ENCODE measurements at regions not wholly inside any gene's neighbourhood (a gene's known extent, or its start where the extent isn't known, plus 50 kb on each side); places are given as distances from the start of the nearest gene placed in this dataset.

DNA sequence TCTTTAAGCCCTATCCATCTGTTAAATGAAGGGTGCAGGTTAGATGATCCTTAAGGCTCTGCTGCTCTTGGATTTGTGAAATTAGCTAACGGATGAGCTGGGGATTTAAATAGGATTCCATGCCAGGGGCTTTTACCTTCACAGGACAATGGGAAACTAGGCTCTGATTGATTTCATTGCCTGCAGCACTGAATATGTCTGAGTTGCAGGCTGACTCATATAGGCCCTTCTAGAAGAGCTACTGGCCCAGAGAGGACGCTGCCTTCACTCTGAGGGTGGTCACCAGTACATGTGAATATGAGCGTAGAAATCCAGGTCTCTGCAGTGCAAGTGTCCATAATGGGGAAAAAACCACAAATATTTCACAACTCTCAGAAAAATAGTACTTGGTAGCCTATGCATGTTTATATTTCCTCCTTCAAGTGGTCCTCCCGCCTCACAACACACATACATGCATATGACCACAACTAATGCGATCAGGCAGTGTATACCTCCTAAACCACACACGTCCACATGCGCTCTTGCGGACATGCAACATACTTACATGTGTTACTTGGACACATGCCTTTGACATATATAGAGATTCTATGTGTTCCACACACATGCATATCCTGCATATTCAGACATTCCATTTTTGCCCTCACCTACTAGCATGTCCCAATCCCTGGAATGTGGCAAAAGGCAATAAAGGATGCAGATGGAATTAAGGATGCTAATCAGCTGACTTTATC, 233.8 kb upstream of the JUN start:
- Mint-ChIP-seq H3K9me3 (peaks cover 6% of the 10 kb centered on the region), H3K27me3 (ENCODE audit: low read depth) (no peaks in the 10 kb centered on the region), H3K36me3 (ENCODE audit: low read depth) (peaks cover 12% of the 10 kb centered on the region), H3K27ac (no peak overlapping the region), H3K4me3 (no peak overlapping the region), H3K4me1 (ENCODE audit: low read depth) (peaks cover 70% of the 10 kb centered on the region)

- Mint-ChIP-seq H3K27ac (peak overlapping the region; percentile 84), H3K4me3 (peak overlapping the region; percentile 44), H3K27me3 (ENCODE audit: low read depth) (no peaks in the 10 kb centered on the region), H3K9me3 (peaks cover 6% of the 10 kb centered on the region), H3K36me3 (ENCODE audit: low read depth) (peaks cover 17% of the 10 kb centered on the region), H3K4me1 (ENCODE audit: low read depth) (peaks cover 70% of the 10 kb centered on the region)
Measured at GRCh38 chr1:59018446-59018845, 234.6 kb upstream of the JUN start.

GRCh38 chr1:59018860-59019259, 235.0 kb upstream of the JUN start:
- peaks cover 67% of the 10 kb centered on the region for H3K4me1 Mint-ChIP-seq (ENCODE audit: low read depth)
- peaks cover 6% of the 10 kb centered on the region for H3K9me3 Mint-ChIP-seq

DNA sequence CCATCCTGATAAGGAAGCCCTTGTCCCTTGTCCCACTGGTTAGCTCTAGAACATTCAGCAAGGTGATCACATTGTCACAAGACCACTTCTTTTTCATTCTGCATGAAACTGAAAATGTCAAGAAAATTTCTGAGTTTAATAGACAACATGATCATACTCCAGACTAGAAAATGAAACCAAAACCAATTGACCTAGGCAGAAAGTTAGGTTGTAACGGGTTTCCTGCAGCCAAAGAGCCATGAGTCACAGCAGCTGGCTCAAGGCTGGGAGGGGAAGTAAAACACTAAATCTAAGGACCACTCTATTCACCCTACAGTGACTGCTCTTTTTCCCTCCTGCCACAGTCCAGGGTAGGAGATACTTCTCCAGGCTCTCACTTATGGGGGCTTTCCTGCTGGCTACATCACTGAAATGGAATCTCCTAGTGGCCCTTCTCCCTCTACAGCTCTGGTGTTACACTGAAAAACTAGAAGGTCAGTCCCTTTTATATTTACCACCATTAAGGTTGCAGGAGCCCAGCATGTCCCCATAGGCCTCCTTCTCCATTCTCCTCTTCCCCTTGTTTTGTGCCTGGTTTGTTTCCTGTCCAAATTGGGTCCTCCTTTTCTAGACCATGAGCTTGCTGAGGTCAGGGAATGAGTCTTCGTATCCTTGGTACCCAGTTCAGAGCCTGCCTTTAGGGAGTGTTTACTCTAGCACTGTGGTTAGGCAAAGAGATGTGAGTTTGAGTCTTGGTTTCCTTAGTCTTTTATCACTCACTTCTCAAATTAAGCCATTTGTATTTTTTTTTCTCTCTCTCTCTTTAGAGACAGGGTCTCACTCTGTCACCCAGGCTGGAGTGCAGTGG, 236.5 kb upstream of the JUN start:
- Mint-ChIP-seq H3K9me3 (peaks cover 6% of the 10 kb centered on the region), H3K27me3 (ENCODE audit: low read depth) (no peaks in the 10 kb centered on the region), H3K36me3 (ENCODE audit: low read depth) (peaks cover 17% of the 10 kb centered on the region), H3K27ac (peak overlapping the region; percentile 95), H3K4me1 (ENCODE audit: low read depth) (peaks cover 61% of the 10 kb centered on the region), H3K4me3 (peak overlapping the region; percentile 80)

More at GRCh38 chr1:59018860-59019259, 235.0 kb upstream of the JUN start:
- Mint-ChIP-seq H3K27ac (peak overlapping the region; percentile 84), H3K36me3 (ENCODE audit: low read depth) (peaks cover 17% of the 10 kb centered on the region), H3K4me3 (no peak overlapping the region), H3K27me3 (ENCODE audit: low read depth) (no peaks in the 10 kb centered on the region)

- Mint-ChIP-seq H3K4me3 (no peak overlapping the region), H3K27me3 (ENCODE audit: low read depth) (no peaks in the 10 kb centered on the region), H3K4me1 (ENCODE audit: low read depth) (peaks cover 67% of the 10 kb centered on the region), H3K9me3 (peaks cover 6% of the 10 kb centered on the region), H3K36me3 (ENCODE audit: low read depth) (peaks cover 22% of the 10 kb centered on the region), H3K27ac (no peak overlapping the region)
Measured at GRCh38 chr1:59022199-59022598, 238.4 kb upstream of the JUN start.

- no peak overlapping the region for H3K27ac Mint-ChIP-seq
- H3K9me3 Mint-ChIP-seq = peaks cover 6% of the 10 kb centered on the region
- H3K4me1 Mint-ChIP-seq (ENCODE audit: low read depth) = peaks cover 63% of the 10 kb centered on the region
- H3K36me3 Mint-ChIP-seq (ENCODE audit: low read depth) = peaks cover 22% of the 10 kb centered on the region
- H3K4me3 Mint-ChIP-seq = no peak overlapping the region
- H3K27me3 Mint-ChIP-seq (ENCODE audit: low read depth) = no peaks in the 10 kb centered on the region
Measured at GRCh38 chr1:59022799-59023198, 239.0 kb upstream of the JUN start.

- Mint-ChIP-seq H3K9me3 (no peaks in the 10 kb centered on the region), H3K4me3 (no peak overlapping the region), H3K36me3 (ENCODE audit: low read depth) (peaks cover 13% of the 10 kb centered on the region), H3K27ac (peak overlapping the region; percentile 14), H3K27me3 (ENCODE audit: low read depth) (no peaks in the 10 kb centered on the region), H3K4me1 (ENCODE audit: low read depth) (peaks cover 40% of the 10 kb centered on the region)
Measured at GRCh38 chr1:59025201-59025600, 241.4 kb upstream of the JUN start.

DNA sequence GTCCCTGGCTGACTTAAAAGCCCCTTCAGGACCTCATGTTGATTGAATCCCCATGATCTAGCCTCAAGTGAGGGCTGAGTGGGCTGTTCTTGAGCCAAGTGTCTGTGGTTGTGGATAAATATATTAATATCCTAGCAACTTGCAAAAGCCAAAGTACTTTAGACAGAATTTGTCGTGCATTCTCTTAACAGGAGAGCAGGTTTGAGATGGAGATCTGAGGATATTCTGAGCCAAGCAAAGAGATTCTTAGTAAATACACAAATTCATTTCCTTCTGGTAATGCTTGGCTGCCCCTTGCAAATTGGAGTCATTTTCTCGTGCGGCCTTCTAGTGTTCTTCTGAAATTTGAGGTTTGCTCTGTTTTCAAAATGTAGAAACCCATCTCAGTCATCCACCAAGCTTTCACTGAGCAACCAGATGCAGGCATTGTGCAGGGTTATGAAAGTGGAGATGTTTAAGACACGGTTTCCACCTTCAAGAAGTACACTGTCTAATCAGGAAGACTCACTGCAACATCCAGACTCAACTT, 242.1 kb upstream of the JUN start:
- Mint-ChIP-seq H3K4me3 (no peak overlapping the region), H3K36me3 (ENCODE audit: low read depth) (peaks cover 15% of the 10 kb centered on the region), H3K27ac (peak overlapping the region; percentile 85), H3K27me3 (ENCODE audit: low read depth) (no peaks in the 10 kb centered on the region), H3K4me1 (ENCODE audit: low read depth) (peaks cover 32% of the 10 kb centered on the region), H3K9me3 (peaks cover under 1% of the 10 kb centered on the region)

GRCh38 chr1:59026472-59026948, 242.7 kb upstream of the JUN start:
- Mint-ChIP-seq H3K4me1 (ENCODE audit: low read depth) (peaks cover 29% of the 10 kb centered on the region), H3K27ac (peak overlapping the region; percentile 85), H3K9me3 (peaks cover 4% of the 10 kb centered on the region), H3K36me3 (ENCODE audit: low read depth) (peaks cover 19% of the 10 kb centered on the region), H3K27me3 (ENCODE audit: low read depth) (no peaks in the 10 kb centered on the region), H3K4me3 (peak overlapping the region; percentile 1)

DNA sequence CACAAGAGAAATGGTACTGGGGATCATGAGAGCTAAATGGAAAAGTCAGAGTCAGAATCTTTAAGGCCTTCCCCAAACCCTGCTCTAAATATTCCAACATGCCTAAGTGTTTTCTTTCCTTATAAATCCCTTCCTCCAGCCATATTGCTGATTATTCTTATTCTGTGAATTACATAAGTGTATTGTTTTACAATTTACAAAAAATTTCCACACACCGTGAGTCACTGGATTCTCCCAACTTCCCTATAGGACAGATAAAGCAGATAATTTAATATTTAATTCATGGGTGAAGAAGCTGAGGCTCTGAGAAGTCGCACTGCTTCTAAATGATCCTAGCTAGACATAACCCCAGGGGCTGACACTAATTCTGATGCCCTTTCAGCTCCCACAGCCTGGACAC, 243.3 kb upstream of the JUN start:
- Mint-ChIP-seq H3K36me3 (ENCODE audit: low read depth) (peaks cover 17% of the 10 kb centered on the region), H3K27me3 (ENCODE audit: low read depth) (no peaks in the 10 kb centered on the region), H3K27ac (peak overlapping the region; percentile 38), H3K9me3 (peaks cover 4% of the 10 kb centered on the region), H3K4me3 (no peak overlapping the region), H3K4me1 (ENCODE audit: low read depth) (peaks cover 29% of the 10 kb centered on the region)

GRCh38 chr1:59028048-59028447, 244.2 kb upstream of the JUN start:
- Mint-ChIP-seq H3K4me3 (no peak overlapping the region), H3K27ac (no peak overlapping the region), H3K27me3 (ENCODE audit: low read depth) (no peaks in the 10 kb centered on the region), H3K36me3 (ENCODE audit: low read depth) (peaks cover 16% of the 10 kb centered on the region), H3K9me3 (peaks cover 4% of the 10 kb centered on the region), H3K4me1 (ENCODE audit: low read depth) (peaks cover 24% of the 10 kb centered on the region)

- H3K9me3 Mint-ChIP-seq = peaks cover 4% of the 10 kb centered on the region
- H3K4me3 Mint-ChIP-seq = no peak overlapping the region
- peaks cover 18% of the 10 kb centered on the region for H3K36me3 Mint-ChIP-seq (ENCODE audit: low read depth)
- H3K27ac Mint-ChIP-seq = no peak overlapping the region
- peaks cover 21% of the 10 kb centered on the region for H3K4me1 Mint-ChIP-seq (ENCODE audit: low read depth)
- no peaks in the 10 kb centered on the region for H3K27me3 Mint-ChIP-seq (ENCODE audit: low read depth)
Measured at GRCh38 chr1:59029411-59030167, 245.7 kb upstream of the JUN start.

- Mint-ChIP-seq H3K27ac (no peak overlapping the region), H3K36me3 (ENCODE audit: low read depth) (peaks cover 15% of the 10 kb centered on the region), H3K4me3 (no peak overlapping the region), H3K27me3 (ENCODE audit: low read depth) (no peaks in the 10 kb centered on the region), H3K4me1 (ENCODE audit: low read depth) (no peaks in the 10 kb centered on the region), H3K9me3 (peaks cover 4% of the 10 kb centered on the region)
Measured at GRCh38 chr1:59032228-59032627, 248.4 kb upstream of the JUN start.

GRCh38 chr1:59033761-59034160, 249.9 kb upstream of the JUN start:
- Mint-ChIP-seq H3K9me3 (peaks cover 4% of the 10 kb centered on the region), H3K4me1 (ENCODE audit: low read depth) (no peaks in the 10 kb centered on the region), H3K4me3 (no peak overlapping the region), H3K27ac (no peak overlapping the region), H3K27me3 (ENCODE audit: low read depth) (no peaks in the 10 kb centered on the region), H3K36me3 (ENCODE audit: low read depth) (peaks cover 15% of the 10 kb centered on the region)
